SJCRH30 (cell line): ENCODE measurements at regions not wholly inside any gene's neighbourhood (a gene's known extent, or its start where the extent isn't known, plus 50 kb on each side); places are given as distances from the start of the nearest gene placed in this dataset.
"Not testable (repeated sequence)": the region's sequence is repeated elsewhere in the genome, so short reads cannot be mapped to it uniquely, and the experiment has no call there.

Experiments
- DNase-seq, 2 experiments: peaks; one replicate each; pipeline ENCODE4 v3.0.0-alpha.2; 2015 to 2020
- H3K27ac ChIP-seq: fragments of 250-450 bp; sonication (Bioruptor Pico); 2 replicates; pipeline ENCODE4 v1.5.1; 2020; ENCODE audit warnings: mild to moderate bottlenecking, moderate library complexity
- H3K27me3 ChIP-seq: fragments of 250-450 bp; sonication (Bioruptor Pico); 2 replicates; pipeline ENCODE4 v1.5.1; 2020; ENCODE audit warnings: mild to moderate bottlenecking, moderate library complexity
- H3K36me3 ChIP-seq: fragments of 250-450 bp; sonication (Bioruptor Pico); 2 replicates; pipeline ENCODE4 v1.5.1; 2020; ENCODE audit warnings: mild to moderate bottlenecking, moderate library complexity
- H3K4me1 ChIP-seq: fragments of 250-450 bp; sonication (Bioruptor Pico); 2 replicates; pipeline ENCODE4 v1.5.1; 2020; ENCODE audit warnings: mild to moderate bottlenecking, moderate library complexity
- H3K4me3 ChIP-seq: fragments of 250-450 bp; sonication (Bioruptor Pico); 2 replicates; pipeline ENCODE4 v1.5.1; 2020; ENCODE audit warnings: mild to moderate bottlenecking, moderate library complexity
- H3K9me3 ChIP-seq: fragments of 250-450 bp; sonication (Bioruptor Pico); replicated peaks from 2 replicates; pipeline ENCODE4 v1.5.1; 2020; ENCODE audit warnings: mild to moderate bottlenecking, moderate library complexity

- no peak for DNase-seq
- H3K4me3 ChIP-seq: no peak overlapping the region
Observed at GRCh38 chr6:144635051-144635450, 349.9 kb downstream of the UTRN start.

GRCh38 chr6:144636025-144636424 lies 350.9 kb downstream of the UTRN start:
- not testable (repeated sequence) for H3K4me1 ChIP-seq, H3K4me3 ChIP-seq, H3K27ac ChIP-seq, H3K27me3 ChIP-seq, DNase-seq, H3K36me3 ChIP-seq, H3K9me3 ChIP-seq

More at GRCh38 chr6:144635051-144635450, 349.9 kb downstream of the UTRN start:
- H3K4me1 ChIP-seq: no peaks in the 10 kb centered on the region
- H3K9me3 ChIP-seq: no peaks in the 10 kb centered on the region
- H3K36me3 ChIP-seq: no peaks in the 10 kb centered on the region
- no peaks in the 10 kb centered on the region for H3K27me3 ChIP-seq
- H3K27ac ChIP-seq: no peak overlapping the region

- Histone ChIP-seq H3K4me3 (no peak overlapping the region), H3K4me1 (no peaks in the 10 kb centered on the region), H3K9me3 (no peaks in the 10 kb centered on the region), H3K27me3 (no peaks in the 10 kb centered on the region), H3K27ac (no peak overlapping the region), H3K36me3 (0 out of 2 replicates have a peak, but pooled peaks cover 2% of the 10 kb centered on the region)
- DNase-seq: no peak
Observed at GRCh38 chr6:144637541-144637940, 352.4 kb downstream of the UTRN start.

DNA sequence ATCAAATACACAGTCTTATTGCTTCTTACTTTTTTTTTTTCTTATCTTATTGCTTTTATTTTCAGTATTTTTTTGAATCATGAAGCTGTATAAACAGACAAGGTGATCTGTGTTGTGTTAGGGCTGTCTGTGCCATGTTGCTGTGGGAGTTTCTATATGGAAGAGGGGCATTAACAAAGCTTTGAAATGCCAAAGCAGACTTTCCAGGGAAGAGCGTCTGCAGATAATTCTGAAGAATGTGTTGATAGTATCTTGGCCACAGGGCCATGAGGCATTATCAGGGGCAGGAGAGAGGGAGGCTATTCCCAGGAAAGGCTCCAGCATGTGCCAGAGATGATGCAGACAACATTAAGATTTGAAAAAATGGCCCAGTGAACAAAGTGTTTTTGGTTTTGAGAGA lies 354.5 kb downstream of the UTRN start:
- H3K36me3 ChIP-seq: 0 out of 2 replicates have a peak, but pooled peaks cover 2% of the 10 kb centered on the region
- no peak overlapping the region for H3K4me3 ChIP-seq
- no peaks in the 10 kb centered on the region for H3K27me3 ChIP-seq
- H3K27ac ChIP-seq: no peak overlapping the region
- no peak for DNase-seq
- no peaks in the 10 kb centered on the region for H3K9me3 ChIP-seq
- no peaks in the 10 kb centered on the region for H3K4me1 ChIP-seq

DNA sequence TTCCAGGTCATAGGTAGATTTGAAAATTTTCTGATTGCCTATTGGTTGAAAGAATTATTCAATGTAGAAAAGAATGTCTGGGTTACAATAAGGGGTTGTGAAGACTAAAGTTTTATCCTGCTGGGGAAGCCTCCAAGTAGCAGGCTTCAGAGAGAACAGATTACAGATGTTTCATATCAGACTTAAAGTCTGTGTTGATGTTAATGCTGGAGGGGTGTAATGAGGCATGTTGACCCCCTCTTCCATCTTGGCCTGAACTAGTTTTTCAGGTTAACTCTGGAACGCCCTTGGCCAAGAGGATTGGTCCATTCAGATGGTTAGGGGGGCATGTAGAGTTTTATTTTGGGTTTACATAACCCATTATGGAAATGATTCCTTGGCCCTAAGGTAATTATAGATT lies 356.2 kb downstream of the UTRN start:
- Histone ChIP-seq H3K4me3 (no peak overlapping the region), H3K4me1 (no peaks in the 10 kb centered on the region), H3K9me3 (no peaks in the 10 kb centered on the region), H3K36me3 (0 out of 2 replicates have a peak, but pooled peaks cover 2% of the 10 kb centered on the region), H3K27me3 (no peaks in the 10 kb centered on the region), H3K27ac (no peak overlapping the region)
- DNase-seq: no peak

DNA sequence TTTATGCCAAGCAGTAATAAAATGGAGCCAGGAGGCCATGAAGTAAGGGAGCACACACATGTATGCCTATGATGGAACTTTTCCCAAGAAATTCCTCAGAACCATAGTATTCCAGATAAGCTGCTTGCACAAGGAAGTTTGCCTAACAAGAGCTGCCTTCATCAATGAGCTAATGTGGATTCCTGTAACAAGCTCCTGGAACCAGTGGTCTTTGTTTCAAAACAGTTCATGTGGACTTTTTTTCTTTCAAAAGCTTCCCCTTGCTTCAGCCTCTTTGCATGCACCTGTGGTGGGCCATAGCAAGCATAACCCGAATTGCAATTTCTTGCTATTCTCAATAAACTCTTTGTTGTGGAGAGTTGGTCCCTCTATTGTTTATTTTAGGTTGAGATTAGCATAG lies 359.6 kb downstream of the UTRN start:
- DNase-seq: peak in 1 of 2 experiments; percentile 29
- Histone ChIP-seq H3K4me3 (no peak overlapping the region), H3K4me1 (no peaks in the 10 kb centered on the region)

DNA sequence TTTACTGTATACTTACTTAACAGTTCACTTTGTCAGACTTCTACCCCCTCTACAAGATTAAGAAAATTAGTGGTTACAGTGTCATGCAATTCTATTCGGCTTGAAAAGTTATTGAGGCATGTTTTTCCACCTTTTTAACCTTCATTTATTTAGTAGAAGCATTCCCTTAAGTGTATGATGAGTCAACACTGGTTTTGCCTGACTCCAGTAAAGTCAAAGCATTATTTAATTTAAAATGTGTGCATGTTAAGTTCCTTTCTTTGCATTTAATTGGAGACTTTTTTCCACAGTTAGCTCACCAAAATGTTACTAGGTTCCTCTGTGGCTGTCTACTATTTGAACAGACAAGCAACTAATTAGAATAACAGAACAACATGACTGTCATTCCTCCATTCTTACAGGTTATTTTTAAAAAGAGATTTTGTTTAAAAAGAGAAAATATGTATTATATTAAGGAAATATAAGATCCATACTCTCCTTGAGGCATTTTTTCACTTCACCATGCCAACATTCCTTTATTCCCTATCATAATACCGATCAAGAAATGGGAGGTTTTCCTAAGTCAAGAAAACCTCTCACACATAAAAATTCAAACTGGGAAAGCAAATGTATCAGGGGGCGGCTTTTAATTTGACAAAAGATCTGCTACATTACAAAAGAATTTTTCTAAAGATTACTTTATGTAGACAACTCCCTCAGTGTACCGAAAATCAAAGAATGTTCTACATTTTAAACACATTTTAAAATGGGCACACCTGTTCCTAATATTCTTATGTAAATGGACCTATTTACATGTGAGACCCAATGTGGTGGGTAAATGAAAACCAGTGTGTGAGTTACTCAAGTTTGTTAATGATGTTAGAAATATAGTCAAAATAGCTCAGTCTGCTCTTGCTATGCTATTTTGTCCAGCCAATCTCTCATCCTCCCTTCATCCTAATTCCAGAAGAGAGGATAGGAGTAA lies 361.2 kb downstream of the UTRN start:
- Histone ChIP-seq H3K36me3 (no peaks in the 10 kb centered on the region), H3K4me3 (no peak overlapping the region), H3K4me1 (no peaks in the 10 kb centered on the region), H3K9me3 (no peaks in the 10 kb centered on the region), H3K27me3 (no peaks in the 10 kb centered on the region), H3K27ac (no peak overlapping the region)
- no peak for DNase-seq

More for the DNA sequence above, 359.6 kb downstream of the UTRN start:
- H3K27me3 ChIP-seq: no peaks in the 10 kb centered on the region
- no peaks in the 10 kb centered on the region for H3K9me3 ChIP-seq
- no peak overlapping the region for H3K27ac ChIP-seq
- 0 out of 2 replicates have a peak, but pooled peaks cover 2% of the 10 kb centered on the region for H3K36me3 ChIP-seq

GRCh38 chr6:144647406-144647964 lies 362.4 kb downstream of the UTRN start:
- Histone ChIP-seq H3K27ac (no peak overlapping the region), H3K4me3 (no peak overlapping the region), H3K36me3 (no peaks in the 10 kb centered on the region), H3K27me3 (no peaks in the 10 kb centered on the region), H3K9me3 (no peaks in the 10 kb centered on the region), H3K4me1 (no peaks in the 10 kb centered on the region)
- DNase-seq: no peak

DNA sequence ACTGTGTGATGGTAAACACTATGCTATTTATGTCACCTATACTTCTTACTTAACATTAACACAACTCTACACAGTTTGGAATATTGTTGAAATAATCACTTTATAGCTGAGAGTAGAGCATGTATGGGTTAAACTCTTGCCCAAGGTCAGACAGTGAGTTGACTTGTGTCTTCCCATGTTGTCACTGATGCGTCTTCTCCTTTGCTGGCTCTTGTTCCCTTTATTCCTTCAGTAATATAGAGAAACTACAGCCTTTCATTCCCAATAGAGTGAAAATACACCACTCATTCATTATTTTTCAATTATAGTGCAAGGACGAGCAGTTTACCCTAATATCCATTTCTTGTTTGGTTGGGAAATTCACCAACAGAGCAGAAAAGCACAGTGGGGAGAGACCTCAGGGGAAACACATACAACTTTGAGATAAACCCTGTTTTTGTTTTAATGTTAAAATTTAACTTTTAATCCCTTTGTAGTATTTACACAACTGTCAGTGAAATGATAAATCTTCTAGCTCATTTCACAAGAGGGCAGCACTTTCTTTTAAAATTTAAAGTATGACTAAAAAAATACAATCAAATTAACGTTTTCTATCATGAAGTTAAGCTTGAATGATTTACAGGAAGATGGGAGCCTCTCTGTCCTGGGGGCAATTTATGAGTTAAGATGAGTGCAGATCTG lies 363.0 kb downstream of the UTRN start:
- H3K4me3 ChIP-seq: no peak overlapping the region
- H3K4me1 ChIP-seq: no peaks in the 10 kb centered on the region
- no peak overlapping the region for H3K27ac ChIP-seq
- no peaks in the 10 kb centered on the region for H3K9me3 ChIP-seq
- DNase-seq: no peak
- no peaks in the 10 kb centered on the region for H3K36me3 ChIP-seq
- no peaks in the 10 kb centered on the region for H3K27me3 ChIP-seq

DNA sequence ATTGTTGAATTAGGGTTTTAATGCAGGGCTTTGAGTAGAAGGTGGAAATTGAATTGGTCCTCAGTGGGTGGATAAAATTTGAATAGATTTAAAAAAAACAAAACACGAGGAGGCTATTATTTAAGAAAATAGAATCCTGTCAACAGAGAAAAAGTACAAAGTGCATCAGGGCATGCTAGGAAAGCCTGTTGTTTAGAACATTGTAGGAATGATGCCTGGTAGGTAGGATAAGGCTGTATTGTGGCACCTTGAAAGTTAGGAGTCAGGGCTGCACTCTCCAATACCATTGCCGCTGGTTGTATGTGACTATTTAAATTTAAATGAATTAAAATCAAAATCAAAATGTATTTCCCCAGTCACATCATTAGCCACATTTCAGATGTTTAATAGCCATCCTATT lies 363.9 kb downstream of the UTRN start:
- Histone ChIP-seq H3K4me1 (no peaks in the 10 kb centered on the region), H3K4me3 (no peak overlapping the region), H3K27ac (no peak overlapping the region), H3K36me3 (no peaks in the 10 kb centered on the region), H3K27me3 (no peaks in the 10 kb centered on the region), H3K9me3 (no peaks in the 10 kb centered on the region)
- no peak for DNase-seq

- Histone ChIP-seq H3K27ac (no peak overlapping the region), H3K4me3 (no peak overlapping the region), H3K36me3 (no peaks in the 10 kb centered on the region), H3K9me3 (no peaks in the 10 kb centered on the region), H3K27me3 (no peaks in the 10 kb centered on the region), H3K4me1 (no peaks in the 10 kb centered on the region)
- no peak for DNase-seq
Observed at GRCh38 chr6:144651234-144651633, 366.1 kb downstream of the UTRN start.

DNA sequence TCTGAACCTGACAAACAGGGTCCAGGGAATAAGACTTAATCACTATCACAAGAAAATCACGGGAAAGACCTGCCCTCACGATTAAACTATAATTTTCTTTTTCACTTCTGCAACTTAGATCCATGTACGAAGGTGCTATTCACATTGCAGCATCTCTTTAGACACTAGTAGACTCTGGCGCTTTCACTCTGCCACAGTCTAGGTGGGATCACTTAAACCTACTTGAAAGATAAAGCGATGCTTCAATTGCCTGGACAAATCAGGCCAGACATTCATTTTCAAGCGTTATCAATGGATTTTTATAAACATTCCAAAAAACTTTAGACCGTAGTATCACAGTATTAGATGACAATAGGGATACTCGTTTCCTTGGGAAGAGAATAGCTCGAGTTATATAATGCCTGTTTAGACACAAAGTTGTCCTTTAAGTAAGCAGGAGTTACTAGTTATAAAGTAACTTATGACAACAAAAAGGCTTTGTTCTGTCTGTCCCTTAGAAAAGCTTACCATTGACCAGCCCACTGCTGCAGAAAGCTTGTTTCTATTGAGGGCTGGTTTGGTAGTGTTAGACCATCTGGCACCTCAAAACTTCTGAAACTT lies 367.3 kb downstream of the UTRN start:
- H3K4me3 ChIP-seq: no peak overlapping the region
- no peaks in the 10 kb centered on the region for H3K9me3 ChIP-seq
- no peak overlapping the region for H3K27ac ChIP-seq
- peaks cover 2% of the 10 kb centered on the region; the same call in 1 of the 2 replicates for H3K4me1 ChIP-seq
- no peaks in the 10 kb centered on the region for H3K27me3 ChIP-seq
- no peak for DNase-seq
- H3K36me3 ChIP-seq: no peaks in the 10 kb centered on the region

GRCh38 chr6:144653885-144654505 lies 368.9 kb downstream of the UTRN start:
- no peak overlapping the region for H3K27ac ChIP-seq
- H3K36me3 ChIP-seq: no peaks in the 10 kb centered on the region
- H3K4me3 ChIP-seq: no peak overlapping the region
- no peak for DNase-seq
- H3K27me3 ChIP-seq: no peaks in the 10 kb centered on the region
- no peaks in the 10 kb centered on the region for H3K9me3 ChIP-seq
- peaks cover 15% of the 10 kb centered on the region; the same call in 1 of the 2 replicates for H3K4me1 ChIP-seq

GRCh38 chr6:144654506-144654905 lies 369.4 kb downstream of the UTRN start:
- Histone ChIP-seq H3K27ac (no peak overlapping the region), H3K27me3 (no peaks in the 10 kb centered on the region), H3K36me3 (no peaks in the 10 kb centered on the region), H3K4me3 (no peak overlapping the region), H3K4me1 (peaks cover 20% of the 10 kb centered on the region; the same call in 1 of the 2 replicates), H3K9me3 (no peaks in the 10 kb centered on the region)
- no peak for DNase-seq
